NT2/D1 (cell line): ENCODE measurements at regions not wholly inside any gene's neighbourhood (a gene's known extent, or its start where the extent isn't known, plus 50 kb on each side); places are given as distances from the start of the nearest gene placed in this dataset.

ENCODE experiments used
- SUZ12 ChIP-seq: IDR thresholded peaks from 2 replicates; pipeline ENCODE4 v1.6.1; 2011; ENCODE audit not compliant: insufficient read length, insufficient read depth; ENCODE audit errors: extremely low read depth
- ZNF274 ChIP-seq: IDR thresholded peaks from 2 replicates; pipeline ENCODE4 v1.6.1; 2011; ENCODE audit warnings: mild to moderate bottlenecking, low read depth, low read length

DNA sequence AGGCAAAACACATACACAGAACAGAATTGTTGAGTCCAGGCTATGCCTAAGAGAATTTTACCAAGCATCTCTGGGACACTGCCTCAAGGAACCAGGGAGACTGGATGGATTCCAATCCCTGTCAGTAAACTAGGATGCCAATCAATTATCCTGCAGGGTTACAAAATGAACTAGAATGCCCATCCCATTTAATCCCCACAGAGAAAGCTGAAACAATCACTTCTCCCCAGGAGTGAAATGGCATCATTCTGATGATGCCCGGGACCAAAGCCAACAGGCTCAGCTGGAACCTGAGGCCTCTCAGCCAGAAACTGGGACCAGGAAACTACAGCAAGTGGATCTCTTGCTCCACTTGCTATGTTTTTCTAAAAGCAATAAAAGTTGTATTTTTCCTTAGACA is 130.0 kb upstream of the TJP1 start:
- TF ChIP-seq ZNF274 (no peak), SUZ12 (no peak)
